ENCODE measurements at regions not wholly inside any gene's neighbourhood (a gene's known extent, or its start where the extent isn't known, plus 50 kb on each side); places are given as distances from the start of the nearest gene placed in this dataset.

DNA sequence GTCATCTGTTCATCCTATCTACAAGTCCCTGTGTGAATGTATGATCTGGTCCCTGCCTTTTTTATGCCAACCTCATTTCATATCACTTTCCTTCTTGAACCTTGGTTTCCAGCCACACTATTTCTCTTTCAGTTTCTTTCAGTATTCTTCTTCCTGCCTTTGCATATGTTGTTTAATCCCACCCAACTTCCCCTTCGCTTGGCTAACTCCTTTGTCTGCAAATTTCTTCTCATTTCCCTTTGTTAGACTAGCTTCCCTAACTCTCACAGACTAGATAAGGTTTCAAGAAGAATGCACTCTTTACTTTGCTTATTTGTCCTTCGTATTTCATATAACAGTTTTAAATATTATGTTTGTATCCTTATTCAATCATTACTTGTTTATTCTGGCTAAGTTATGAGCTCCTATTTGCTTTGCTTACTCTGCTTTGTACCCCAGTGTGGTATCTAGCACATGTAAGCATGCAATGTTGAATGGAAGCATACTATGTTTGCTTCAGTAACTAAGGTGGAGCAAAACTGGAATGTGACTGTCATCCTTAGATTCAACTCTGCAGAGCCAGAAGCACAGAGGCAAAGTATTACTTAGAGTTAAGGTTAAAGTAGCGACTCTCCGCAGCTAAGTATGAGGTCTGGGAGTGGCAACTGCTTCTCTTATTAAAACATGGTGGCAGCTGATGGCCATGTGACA lies 681.3 kb downstream of the CPS1 start:
- no peak for DNase-seq (ENCODE audit: low read depth)

DNA sequence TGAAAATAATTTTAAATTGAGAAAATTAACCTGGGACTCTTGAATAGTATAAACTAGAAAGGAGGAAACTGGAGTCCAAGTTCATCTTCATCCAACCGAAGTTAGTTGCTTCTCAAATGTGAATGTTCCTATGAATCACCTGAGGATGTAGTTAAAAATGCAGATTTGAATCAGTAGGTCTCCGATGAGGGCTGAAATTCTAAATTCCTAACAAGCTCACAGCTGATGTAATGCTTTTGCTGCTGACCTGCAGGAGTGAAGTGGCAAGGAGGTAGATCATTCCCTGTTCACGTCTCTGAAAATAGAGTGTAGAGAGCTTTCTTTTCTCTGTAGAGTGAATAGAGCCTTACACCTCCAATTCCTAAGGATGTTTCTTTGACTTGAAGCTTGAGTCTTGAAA lies 685.5 kb downstream of the CPS1 start:
- no peak for DNase-seq (ENCODE audit: low read depth)

DNA sequence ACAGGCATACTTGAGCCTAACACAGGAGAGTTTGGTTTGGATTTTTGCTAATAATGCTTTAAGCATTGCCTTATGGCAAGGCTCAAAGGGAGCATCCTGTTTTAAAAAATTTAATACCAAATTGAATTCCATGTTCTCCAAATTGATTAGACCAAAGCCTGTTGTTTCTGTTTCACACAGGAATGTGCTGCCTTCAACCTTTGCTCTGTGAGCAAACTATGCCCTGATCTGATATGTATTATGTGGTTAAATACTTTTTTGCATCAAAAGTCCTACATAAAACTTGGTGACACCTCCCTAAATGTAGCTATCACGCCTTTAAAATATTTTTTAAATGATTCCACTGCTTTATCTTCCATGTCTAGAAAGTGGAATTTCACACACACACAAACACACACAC lies 691.4 kb downstream of the CPS1 start:
- DNase-seq (ENCODE audit: low read depth): no peak

DNA sequence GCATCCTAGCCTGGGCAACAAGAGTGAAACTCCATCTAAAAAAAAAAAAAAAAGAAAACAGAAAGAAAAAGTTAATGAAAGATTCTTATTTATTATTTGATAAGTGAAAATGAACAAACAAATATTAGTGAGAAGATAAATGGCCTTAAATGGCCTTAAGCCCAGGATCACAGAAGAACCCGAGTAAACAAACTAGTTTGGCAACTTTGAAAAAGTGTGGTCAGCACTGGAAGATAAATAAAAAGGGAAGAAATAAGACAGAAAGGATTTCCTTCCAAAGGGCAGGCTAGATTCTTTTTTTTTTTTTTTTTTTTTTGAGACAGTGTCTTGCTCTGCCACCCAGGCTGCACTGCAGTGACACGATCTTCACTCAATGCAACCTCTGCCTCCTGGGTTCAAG lies 692.4 kb downstream of the CPS1 start:
- no peak for DNase-seq (ENCODE audit: low read depth)

DNA sequence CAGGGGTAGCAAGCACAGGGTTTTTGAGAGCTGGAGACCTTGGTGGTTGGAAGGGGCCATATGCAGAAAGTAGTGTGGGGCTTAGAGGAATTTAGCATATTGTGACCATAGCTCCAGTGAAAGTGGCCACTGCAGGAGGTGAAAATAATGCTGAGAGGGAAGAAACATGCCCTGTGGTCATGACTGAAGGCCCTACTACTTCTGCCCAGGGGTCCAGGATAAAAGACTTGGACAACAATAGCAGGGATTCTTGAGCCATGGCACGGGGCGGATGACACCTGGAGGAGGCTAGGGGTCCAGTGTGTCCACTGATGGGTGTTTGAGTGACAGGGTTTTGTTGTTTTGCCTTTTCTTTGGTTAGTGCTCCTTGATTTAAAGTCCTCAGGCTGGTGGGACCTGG lies 694.6 kb downstream of the CPS1 start:
- no peak for DNase-seq (ENCODE audit: low read depth)

DNA sequence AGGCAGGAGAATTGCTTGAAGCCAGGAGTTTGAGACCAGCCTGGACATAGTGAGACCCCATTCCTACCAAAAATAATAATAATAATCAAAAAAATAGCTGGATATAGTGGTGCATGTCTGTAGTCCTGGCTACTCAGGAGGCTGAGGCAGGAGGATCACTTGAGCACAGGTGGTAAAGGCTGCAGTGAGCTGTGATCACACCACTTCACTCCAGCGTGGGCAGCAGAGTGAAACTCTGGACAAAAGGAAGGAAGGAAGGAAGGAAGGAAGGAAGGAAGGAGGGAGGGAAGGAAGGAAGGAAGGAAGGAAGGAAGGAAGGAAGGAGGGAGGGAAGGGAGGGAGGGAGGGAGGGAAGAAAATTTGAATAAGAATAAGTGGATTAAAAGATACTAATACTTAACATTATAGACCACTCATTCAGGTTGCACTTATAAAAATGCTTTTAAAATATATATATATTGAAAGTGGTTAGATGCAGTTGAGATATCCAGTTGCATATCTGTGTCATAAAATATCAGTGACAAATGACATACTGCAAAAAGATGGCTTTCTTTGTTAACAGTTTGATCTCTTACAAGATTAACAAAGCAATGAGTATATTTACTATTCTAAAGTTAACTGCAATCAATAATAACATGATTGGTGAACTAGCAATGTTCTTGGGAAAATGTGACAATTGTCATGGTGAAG lies 702.4 kb downstream of the CPS1 start:
- no peak for DNase-seq (ENCODE audit: low read depth)

DNA sequence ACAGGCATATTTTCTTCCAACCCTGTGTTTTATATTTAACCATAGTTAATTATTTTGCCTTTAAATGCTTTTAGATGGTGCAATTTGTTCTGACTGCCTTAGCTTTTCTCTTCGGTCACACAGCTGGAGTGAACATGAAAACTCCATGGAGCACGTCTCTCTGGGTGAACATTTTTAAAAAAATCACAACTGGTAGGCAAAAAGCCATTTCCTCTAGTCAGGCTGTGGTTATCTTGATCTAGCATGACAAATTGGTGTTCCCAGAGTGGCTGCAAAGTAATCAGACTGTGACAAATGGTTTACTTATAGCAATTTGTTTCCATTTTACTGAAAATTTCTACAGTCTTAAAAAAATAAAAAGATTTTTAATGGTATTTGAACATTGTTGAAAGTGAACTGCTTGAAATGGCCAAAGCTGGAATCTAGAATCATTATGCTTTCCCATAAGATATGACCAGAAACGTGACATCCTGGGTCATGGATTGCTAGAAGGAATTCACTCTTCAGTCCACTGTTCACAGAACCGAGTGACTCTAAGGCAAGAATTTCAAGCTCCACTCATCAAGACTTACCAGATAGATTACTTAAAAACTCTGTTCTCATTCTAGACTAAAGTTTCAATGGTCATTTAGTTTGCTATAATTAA lies 703.6 kb downstream of the CPS1 start:
- DNase-seq (ENCODE audit: low read depth): no peak

DNA sequence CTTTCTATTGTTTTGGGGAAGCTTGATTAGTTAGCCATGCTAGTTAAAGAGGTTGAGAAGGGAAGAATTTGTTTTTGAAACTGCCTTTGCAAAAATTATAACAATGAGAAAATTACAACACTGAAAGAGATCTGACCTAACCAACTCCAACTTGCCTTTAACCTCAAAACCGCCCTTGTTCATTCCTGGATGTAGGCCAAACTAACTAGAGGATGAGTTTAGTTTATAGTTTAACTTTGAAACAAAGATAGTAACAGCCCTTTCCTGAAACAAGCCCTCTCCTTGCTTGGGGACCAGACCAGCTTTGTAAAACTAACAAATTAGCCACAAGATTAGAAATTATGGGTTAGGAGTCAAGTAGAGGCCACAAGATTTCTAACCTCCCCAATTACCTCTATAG lies 713.9 kb downstream of the CPS1 start:
- no peak for DNase-seq (ENCODE audit: low read depth)

DNA sequence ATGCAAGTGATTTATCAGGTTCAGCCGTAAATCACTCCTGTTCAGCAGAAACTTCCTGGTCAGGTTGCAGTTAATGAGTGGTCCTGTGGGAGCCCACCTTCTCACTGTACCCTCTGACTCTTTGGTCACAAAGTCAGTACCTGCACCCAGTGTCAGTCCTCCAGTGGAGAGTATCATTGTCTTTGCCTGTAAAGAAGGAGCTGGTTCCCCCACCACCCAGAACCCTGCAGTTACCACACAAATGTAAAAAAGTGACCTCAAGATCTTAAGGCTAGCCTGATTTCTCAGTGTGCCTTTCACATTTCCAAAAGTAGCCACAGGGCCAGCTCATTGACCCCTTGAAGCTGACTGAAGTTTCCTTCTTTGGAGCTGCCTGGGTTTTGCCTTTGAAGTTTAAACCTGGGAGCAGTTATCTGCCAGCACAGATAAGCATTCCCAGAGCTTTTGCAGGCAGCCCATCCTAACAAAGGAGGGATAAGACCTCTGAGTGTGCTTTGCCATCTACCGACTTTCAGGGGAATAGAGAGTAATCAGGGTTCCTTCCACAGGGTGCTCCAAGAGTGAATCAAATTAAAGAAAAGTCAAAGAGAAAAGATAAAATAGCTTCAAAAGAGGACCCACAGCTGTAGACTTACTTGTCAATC lies 725.2 kb downstream of the CPS1 start:
- DNase-seq (ENCODE audit: low read depth): no peak

DNA sequence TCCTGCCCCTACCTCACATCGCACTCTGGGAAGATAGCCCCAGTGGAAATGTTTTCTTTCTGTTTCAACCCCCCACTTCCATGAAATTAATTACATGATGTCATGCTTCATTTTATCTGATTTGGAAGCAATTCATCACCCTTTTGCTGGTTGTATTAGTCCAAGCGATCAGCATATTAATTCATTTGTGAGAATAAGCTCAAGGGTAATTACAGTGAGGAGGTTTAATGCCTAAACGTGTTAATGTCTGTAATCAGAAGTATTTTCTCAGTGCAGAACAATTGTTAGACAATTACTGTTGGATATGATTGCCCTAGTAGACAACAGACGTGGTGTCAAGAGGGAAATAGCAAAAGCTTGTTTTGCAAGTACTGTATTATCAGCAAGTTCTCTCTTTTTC lies 746.3 kb downstream of the CPS1 start:
- no peak for DNase-seq (ENCODE audit: low read depth)

DNA sequence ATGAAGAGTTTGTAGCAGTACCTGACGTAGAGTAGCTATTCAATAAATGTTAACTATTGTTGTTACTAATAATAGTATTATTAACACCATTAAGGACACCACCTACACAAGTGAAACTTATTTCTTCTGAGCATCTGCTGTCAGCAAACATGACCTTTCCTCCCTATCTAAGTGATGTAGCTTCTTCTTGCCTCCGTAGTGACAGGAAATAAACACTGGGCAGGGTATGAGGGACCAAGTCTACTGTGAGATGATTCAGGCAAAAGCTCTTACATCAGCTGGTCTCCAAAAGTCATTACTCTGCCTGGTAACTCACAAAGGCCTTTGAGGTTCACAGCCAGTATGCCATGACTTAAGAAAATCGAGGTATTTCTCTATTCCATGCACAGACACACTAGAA lies 750.5 kb downstream of the CPS1 start:
- no peak for DNase-seq (ENCODE audit: low read depth)

All from stimulated activated CD8-positive, alpha-beta memory T cell treated with anti-CD3 and anti-CD28 coated beads, Interleukin-7, amount 100 ng/mL, for 24 hours (primary cell).